Activated naive CD4-positive, alpha-beta T cell (primary cell): ENCODE measurements at regions not wholly inside any gene's neighbourhood (a gene's known extent, or its start where the extent isn't known, plus 50 kb on each side); places are given as distances from the start of the nearest gene placed in this dataset.
"Not testable (repeated sequence)": the region's sequence is repeated elsewhere in the genome, so short reads cannot be mapped to it uniquely, and the experiment has no call there.

Source experiments
- DNase-seq, 4 experiments: peaks; one replicate each; lab custom pipeline; 2025; lab: John Stamatoyannopoulos, UW

GRCh38 chr5:109575506-109575905 is 114.2 kb upstream of the MAN2A1 start:
- no peak for DNase-seq

DNA sequence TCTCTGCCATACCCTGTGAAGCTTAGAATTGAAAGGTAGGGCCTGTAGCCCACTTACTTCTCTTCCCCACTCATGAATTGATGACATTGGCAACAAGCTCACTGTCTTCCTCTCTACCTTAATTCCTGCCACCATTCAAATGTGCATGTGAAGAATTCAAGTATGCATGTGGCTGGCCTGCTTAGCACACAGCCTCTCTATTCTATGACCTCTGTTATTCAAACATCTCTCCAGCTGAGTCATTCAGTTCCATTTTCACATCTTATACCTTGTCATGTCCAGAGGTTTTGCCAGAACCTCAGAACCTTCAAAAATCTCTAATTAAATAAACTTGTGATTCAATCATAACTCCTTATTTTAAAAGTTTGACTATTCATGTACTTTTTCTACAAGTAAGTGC is 114.7 kb upstream of the MAN2A1 start:
- no peak for DNase-seq

DNA sequence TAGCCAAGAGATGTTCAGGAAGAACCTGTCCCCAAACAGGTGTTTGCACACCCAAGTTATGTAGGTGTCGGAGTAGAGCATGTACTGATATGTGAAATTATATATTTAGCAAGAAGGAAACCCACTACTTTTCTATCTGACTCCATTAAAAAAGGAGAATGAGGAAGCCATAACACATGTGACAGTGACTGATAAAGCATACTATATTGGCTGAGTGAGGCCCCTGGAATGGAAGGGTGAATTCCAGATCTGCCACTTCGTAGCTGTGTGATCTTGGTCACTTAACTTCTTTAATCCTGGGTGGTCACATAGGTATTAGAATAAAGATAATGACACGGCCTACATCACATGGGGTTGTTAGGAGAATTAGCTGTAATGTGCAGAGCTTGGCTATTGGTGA is 116.0 kb upstream of the MAN2A1 start:
- no peak for DNase-seq

DNA sequence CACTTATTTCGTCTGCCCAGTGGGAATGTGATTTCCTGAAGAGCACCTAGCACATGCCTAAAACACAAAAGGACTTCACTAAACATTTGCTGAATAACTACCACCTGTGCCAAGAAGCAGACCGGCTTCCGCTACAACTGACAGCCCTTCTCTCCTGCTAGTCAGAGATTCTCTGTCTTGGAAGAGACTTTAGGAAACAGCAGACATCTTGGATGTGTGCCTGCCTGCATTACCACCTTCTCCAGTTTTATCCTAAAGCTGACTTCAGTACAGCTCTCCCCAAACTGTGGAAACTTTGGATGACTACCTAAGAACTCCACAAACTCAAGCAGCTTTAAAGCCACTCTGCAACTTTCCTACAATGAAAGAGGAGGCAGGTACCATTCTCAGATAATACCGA is 116.5 kb upstream of the MAN2A1 start:
- DNase-seq, result no peak

DNA sequence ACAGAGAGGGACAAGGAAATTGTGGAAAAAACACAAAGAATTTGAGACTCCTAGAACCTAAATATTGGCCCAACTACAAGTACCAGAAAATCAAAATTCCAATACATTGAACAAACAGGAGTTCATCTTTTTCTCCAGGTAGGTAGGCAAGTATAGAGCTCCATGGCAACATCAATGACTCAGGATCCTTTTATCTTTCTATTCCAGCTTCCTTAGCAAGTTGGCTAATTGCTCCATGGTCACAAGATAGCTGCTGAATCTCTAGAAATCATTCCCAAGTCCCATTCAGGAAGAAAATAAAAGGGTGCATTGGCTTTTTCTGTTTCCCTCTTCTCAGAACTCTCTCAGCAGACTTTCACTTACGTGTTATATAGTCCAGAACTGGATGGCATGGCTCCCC is 117.9 kb upstream of the MAN2A1 start:
- DNase-seq, result no peak

- no peak for DNase-seq
Observed at GRCh38 chr5:109570362-109570874, 119.3 kb upstream of the MAN2A1 start.

DNA sequence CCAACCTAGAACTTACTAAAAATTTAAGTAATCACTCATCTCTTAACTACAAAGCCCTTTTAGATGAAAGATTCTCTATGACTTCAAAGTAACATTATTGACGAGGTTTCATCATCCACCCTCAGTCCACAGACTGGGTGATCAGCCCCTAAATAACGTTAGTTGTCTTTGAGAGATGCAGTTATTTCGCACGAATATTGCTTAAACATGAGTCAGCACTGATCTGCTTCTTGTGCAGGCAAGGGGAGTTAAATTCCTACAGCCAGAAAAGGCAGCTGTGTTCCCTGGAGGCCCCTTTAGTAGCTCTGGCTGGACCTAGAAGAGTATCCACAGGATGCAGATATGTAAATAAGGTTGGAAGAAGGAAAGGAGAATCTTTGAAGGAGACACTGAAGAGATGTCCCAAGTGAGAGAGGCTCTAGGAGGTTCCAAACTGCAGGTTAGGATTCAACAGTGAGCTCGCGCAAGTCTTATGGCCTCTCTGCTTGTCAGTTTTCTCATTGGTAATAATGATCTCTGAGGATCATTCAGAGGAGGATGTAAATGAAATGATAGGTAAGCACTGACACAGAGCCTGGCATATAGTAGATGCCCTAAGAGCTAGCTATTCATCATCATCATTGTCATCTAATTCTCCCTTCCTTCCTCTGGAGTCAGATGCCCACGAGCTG is 122.2 kb upstream of the MAN2A1 start:
- no peak for DNase-seq

DNA sequence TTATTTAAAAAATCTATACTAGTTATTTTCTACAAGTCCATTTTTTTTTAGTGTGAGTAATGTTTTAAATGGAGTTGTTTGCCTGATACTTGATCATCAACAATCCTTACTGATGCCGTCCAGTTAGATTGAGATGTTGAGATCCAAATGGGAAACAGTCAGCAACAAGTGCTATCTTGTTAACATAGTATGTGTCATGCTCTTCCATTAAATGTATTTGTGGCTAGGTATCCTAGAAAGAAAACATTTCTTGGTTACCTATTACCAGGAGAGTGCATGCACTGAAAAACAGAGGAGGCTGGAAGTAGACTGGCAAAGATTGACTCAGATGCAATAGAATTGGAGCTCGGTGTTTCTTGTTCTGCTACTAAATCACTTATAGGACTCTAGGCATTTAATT is 123.4 kb upstream of the MAN2A1 start:
- DNase-seq, result no peak

DNA sequence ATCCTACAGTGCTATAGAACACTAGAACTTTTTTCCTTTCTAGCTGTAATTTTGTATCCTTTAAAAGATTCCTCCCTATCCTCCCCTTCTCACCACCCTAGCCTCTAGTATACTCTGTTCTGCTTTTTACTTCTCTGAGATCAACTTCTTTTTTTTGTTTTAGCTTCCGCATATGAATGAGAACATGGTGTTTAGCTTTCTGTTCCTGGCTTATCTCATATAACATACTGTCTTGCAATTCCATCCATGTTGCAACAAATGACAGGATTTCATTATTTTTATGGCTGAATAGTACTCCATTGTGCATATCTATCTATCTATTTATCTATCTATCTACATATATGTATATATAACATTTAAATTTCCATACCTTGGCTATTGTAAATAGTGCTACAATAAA is 126.0 kb upstream of the MAN2A1 start:
- DNase-seq, result no peak

DNA sequence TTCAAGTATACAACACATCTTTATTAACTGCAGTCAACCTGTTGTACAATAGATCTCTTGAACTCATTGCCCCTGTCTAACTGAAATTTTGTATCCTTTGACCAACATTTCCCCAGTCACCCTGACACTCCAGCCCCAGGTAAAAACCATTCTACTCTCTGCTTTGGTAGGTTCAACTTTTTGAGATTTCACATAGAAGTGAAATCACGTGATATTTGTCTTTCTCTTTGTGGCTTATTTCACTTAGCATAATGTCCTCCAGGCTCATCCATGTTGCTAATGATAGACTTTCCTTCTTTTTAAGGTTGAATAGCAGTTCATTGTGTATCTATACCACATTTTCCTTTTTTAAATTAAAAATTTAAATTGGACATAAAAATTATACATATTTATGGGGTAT is 126.5 kb upstream of the MAN2A1 start:
- no peak for DNase-seq

DNA sequence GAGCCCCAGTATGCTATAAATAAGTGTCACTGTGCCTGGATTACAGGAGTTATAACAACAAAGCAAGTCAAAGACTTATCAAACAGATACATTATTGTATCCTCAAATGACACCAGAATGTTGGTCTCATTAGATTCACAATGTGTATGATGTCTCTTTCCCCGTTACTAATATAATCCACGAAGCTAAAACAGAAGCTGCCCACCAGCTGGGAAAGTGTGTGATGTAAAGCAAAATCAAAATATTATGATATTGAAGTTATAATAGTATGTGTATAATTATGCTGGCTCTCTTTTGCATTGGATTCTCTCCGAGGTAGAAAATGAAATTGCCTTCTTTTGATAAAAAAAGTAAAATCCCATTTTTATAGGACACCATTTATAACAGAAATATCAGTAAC is 127.3 kb upstream of the MAN2A1 start:
- DNase-seq, result no peak

- DNase-seq, result no peak
Observed at GRCh38 chr5:109561447-109561846, 128.3 kb upstream of the MAN2A1 start.

- DNase-seq, result no peak
Observed at GRCh38 chr5:109560554-109560953, 129.2 kb upstream of the MAN2A1 start.

- no peak for DNase-seq
Observed at GRCh38 chr5:109558952-109559351, 130.8 kb upstream of the MAN2A1 start.

GRCh38 chr5:109558364-109558763 is 131.4 kb upstream of the MAN2A1 start:
- DNase-seq, result no peak

DNA sequence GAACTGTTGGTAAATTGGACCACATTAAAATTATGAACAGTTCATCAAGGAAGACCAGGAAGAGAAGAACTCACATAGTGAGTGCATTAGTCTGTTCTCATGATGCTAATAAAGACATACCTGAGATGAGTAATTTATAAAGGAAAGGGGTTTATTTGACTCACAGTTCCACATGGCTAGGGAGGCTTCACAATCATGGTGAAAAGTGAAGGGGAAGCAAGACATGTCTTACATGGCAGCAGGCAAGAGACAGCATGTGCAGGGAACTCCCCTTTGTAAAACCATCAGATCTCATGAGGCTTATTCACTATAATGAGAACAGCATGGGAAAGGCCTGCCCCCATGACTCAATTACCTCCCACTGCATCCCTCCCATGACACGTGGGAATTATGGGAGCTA is 135.9 kb upstream of the MAN2A1 start:
- no peak for DNase-seq

DNA sequence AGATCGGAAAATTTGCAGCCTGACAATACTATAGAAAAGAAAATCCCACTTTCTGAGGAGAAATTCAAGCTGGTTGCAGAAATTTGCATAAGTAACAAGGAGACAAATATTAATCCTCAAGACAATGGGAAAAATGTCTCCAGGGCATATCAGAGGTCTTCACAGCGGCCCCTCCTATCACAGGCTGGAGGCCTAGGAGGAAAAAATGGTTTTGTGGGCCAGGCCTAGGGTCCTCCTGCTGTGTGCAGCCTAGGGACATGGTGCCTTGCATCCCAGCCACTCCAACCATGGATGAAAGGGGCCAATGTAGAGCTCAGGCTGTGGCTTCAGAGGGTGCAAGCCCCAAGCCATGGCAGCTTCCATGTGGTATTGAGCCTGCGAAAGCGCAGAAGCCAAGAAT is 138.5 kb upstream of the MAN2A1 start:
- DNase-seq, result not testable (repeated sequence)

GRCh38 chr5:109550077-109550476 is 139.7 kb upstream of the MAN2A1 start:
- DNase-seq, result no peak

GRCh38 chr5:109546461-109546860 is 136.7 kb upstream of the PJA2 start:
- DNase-seq, result no peak

DNA sequence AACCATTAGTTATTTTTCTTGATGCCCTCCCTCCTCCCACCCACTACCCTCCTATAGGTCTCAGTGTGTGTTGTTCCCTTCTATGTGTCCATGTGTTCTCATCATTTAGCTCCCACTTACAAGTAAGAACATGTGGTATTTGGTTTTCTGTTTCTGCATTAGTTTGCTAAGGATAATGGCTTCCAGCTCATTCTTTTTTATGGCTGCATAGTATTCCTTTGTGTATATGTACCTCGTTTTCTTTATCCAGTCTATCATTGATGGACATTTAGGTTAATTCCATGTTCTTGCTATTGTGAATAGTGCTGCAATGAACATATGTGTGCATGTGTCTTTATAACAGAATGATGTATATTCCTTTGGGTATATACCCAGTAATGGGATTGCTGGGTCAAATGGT is 135.1 kb upstream of the PJA2 start:
- not testable (repeated sequence) for DNase-seq

DNA sequence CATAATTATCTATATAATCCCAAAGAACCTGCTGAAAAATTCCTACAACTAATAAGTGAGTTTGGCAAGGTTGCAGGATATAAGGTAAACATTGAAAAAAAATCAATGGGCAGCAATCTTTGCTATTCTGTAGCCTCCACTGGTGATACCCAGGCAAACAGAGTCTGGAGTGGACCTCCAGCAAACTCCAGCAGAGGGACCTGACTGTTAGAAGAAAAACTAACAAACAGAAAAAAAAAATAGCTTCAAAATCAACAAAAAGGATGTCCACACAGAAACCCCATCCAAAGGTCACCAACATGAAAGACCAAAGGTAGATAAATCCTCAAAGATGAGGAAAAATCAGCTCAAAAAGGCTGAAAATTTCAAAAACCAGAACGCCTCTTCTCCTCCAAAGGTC is 128.9 kb upstream of the PJA2 start:
- DNase-seq, result not testable (repeated sequence)

GRCh38 chr5:109535090-109535489 is 125.3 kb upstream of the PJA2 start:
- DNase-seq, result not testable (repeated sequence)

GRCh38 chr5:109533751-109534272 is 124.0 kb upstream of the PJA2 start:
- DNase-seq, result no peak

DNA sequence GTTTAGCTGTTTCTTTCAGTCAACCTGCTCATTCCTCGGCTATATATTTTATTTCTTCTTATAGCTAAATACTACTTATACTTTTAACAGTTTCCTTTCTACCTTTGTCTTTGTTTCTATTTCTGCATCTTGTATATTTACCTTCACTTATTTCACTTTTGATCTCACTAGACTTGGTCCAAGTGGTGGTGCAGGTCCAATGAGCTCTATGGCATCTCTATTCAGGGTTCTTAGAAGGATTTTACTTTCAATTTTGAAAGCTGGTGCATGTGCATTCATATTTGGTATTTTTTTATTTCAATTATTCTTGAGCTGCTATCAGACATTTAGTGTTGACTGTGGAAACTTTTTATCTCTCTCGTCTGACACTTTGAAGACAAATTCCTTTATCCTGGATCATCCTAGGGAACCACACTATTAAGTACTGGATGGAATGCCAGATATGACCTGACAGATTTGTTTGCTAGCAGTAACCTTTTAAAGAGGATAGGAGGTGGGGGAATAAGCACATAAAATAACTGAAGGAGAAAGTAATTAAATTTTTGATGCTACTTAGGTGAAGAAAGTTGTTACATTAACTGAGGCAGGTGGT is 123.1 kb upstream of the PJA2 start:
- no peak for DNase-seq
